Stimulated activated naive CD8-positive, alpha-beta T cell treated with anti-CD3 and anti-CD28 coated beads, Interleukin-15, amount 100 ng/mL, for 72 hours (primary cell): ENCODE measurements at regions not wholly inside any gene's neighbourhood (a gene's known extent, or its start where the extent isn't known, plus 50 kb on each side); places are given as distances from the start of the nearest gene placed in this dataset.
"Not testable (repeated sequence)": the region's sequence is repeated elsewhere in the genome, so short reads cannot be mapped to it uniquely, and the experiment has no call there.

Source experiments
- ATAC-seq: fragments of 150-1000 bp; cut with Tn5 transposase; 2 replicates; pipeline ENCODE4 v1.10.0; 2021; ENCODE audit warnings: mild to moderate bottlenecking, moderate library complexity
- DNase-seq, 2 donors: peaks; one replicate each; pipeline ENCODE4 v3.0.0; 2021 to 2022
- H3K27ac Mint-ChIP-seq, 2 donors: one replicate each; pipeline ENCODE4 v1.8.0; 2022; ENCODE audit warnings: mild to moderate bottlenecking in 2 of 2, mixed read lengths in 2 of 2, moderate library complexity in 2 of 2
- H3K27me3 Mint-ChIP-seq: one replicate; pipeline ENCODE4 v1.8.0; 2022; ENCODE audit warnings: mixed read lengths
- H3K4me1 Mint-ChIP-seq: one replicate; pipeline ENCODE4 v1.8.0; 2022; ENCODE audit warnings: mild to moderate bottlenecking, mixed read lengths
- H3K4me3 Mint-ChIP-seq, 2 donors: one replicate each; pipeline ENCODE4 v1.8.0; 2022; ENCODE audit warnings: mild to moderate bottlenecking in 2 of 2, mixed read lengths in 2 of 2, moderate library complexity in 1 of 2
- H3K9me3 Mint-ChIP-seq, 2 donors: one replicate each; pipeline ENCODE4 v1.8.0; 2022; ENCODE audit warnings: mixed read lengths in 2 of 2

DNA sequence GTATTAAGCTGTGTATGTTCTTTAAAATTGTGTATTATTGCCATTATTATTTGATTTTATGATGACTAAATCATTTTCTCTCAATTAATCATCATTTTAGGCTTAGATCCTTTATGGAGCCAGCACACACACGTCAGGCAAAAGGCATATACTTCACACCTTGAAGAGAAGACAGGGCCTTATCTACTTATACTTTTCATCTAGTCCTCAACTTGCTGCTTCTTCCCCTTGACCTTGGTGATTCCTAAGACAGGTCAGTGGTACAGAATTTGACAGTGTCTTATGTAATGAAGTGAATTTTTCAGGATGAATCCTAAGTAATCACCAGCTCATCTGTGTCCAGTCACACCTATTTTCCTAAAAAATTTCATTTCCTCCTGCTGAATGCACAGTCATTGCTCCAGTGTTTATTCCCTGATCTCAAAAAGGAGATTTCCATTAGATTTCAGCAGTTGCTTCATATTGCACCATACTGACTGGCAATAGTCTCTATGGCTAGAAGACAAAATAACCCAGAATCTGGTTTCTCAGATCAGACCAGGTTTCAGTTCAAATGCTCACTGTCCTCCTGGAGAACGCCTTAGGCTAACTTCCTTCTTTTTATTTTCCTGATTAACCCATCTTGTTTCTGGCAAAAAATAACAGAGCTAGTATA is 235.7 kb downstream of the PTH2R start:
- Mint-ChIP-seq H3K4me1 (no peaks in the 10 kb centered on the region), H3K27ac (no peak overlapping the region), H3K9me3 (peaks cover 0 to 8% of the 10 kb centered on the region in 2 donors), H3K4me3 (no peak overlapping the region), H3K27me3 (no peaks in the 10 kb centered on the region)
- ATAC-seq: no peak
- no peak for DNase-seq

- H3K9me3 Mint-ChIP-seq: peaks cover 0 to 5% of the 10 kb centered on the region in 2 donors
- no peaks in the 10 kb centered on the region for H3K4me1 Mint-ChIP-seq
- no peak for DNase-seq
- H3K4me3 Mint-ChIP-seq: no peak overlapping the region
- H3K27ac Mint-ChIP-seq: peak overlapping the region in 1 of 2 donors; percentile 34
- ATAC-seq: no peak
- no peaks in the 10 kb centered on the region for H3K27me3 Mint-ChIP-seq
Measured at GRCh38 chr2:208643145-208643544, 236.6 kb downstream of the PTH2R start.

DNA sequence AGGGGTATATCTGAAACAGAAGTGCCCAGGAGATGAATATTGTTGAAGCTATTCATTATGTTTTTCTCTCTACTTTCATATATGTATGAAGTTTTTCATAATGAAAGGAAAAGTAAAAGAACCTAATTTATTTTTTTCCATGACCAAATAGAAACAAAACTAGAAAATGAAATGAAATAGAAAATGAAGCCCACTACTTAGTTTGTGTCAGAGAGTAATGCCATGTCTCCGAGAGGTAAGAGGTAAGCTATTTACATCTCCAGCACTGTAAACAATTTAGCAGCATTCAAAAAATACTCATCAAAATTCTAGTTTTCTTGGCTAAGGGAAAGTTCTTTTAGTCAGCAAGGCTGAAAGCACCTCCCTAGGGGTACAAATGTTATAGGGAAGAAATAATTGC is 238.6 kb downstream of the PTH2R start:
- Mint-ChIP-seq H3K4me3 (no peak overlapping the region), H3K9me3 (peaks cover 0 to 9% of the 10 kb centered on the region in 2 donors), H3K27ac (no peak overlapping the region), H3K4me1 (no peaks in the 10 kb centered on the region), H3K27me3 (no peaks in the 10 kb centered on the region)
- ATAC-seq (no peak), DNase-seq (no peak)

GRCh38 chr2:208648368-208648767 is 241.8 kb downstream of the PTH2R start:
- DNase-seq (no peak), ATAC-seq (no peak)
- Mint-ChIP-seq H3K27ac (no peak overlapping the region), H3K4me1 (no peaks in the 10 kb centered on the region), H3K27me3 (no peaks in the 10 kb centered on the region), H3K9me3 (peaks cover 0 to 16% of the 10 kb centered on the region in 2 donors), H3K4me3 (no peak overlapping the region)

- H3K4me1 Mint-ChIP-seq: no peaks in the 10 kb centered on the region
- peaks cover 0 to 11% of the 10 kb centered on the region in 2 donors for H3K9me3 Mint-ChIP-seq
- H3K4me3 Mint-ChIP-seq: no peak overlapping the region
- H3K27ac Mint-ChIP-seq: no peak overlapping the region
- no peaks in the 10 kb centered on the region for H3K27me3 Mint-ChIP-seq
- DNase-seq (no peak), ATAC-seq (no peak)
Measured at GRCh38 chr2:208653383-208653782, 246.8 kb downstream of the PTH2R start.

DNA sequence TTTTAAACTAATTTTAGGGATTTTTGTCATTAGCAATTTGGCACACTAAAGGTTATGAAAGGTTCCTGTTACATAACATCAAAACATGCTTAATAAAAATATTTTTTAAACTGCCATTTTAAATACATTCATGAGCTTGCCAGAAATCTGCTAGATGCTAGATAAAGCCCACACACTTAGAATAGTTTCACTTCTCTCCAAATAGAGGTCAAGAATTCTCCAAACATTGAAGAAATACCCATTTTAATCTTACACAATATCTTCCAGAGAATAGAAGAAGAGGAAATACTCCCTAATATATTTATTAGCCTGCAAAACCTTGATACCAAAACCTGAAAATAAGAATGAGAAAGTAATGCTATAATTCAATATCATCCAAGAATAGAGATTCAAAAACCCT is 247.5 kb downstream of the PTH2R start:
- Mint-ChIP-seq H3K27ac (no peak overlapping the region), H3K27me3 (no peaks in the 10 kb centered on the region), H3K4me3 (no peak overlapping the region), H3K4me1 (no peaks in the 10 kb centered on the region), H3K9me3 (peaks cover 0 to 11% of the 10 kb centered on the region in 2 donors)
- DNase-seq (no peak), ATAC-seq (no peak)

DNA sequence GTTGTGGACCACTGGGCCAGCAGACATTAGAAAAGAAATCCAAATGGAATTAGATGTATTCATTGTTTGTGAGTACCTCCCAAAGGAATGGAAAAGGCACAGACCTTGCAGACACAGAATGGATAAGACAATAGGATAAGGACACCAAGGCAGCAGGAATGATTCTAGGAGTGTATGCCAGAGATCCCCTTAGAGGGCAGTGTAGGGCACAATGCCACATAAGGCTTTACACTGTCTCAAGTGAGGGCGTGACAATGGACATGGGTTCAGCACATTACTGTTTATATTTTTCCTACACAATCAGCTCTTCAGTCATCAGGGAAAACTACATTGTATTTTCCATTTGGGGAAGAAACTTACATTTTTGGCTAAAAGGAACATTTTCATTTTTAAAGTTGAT is 250.9 kb downstream of the PTH2R start:
- Mint-ChIP-seq H3K9me3 (peaks cover 0 to 5% of the 10 kb centered on the region in 2 donors), H3K27me3 (no peaks in the 10 kb centered on the region), H3K4me3 (no peak overlapping the region), H3K4me1 (no peaks in the 10 kb centered on the region), H3K27ac (no peak overlapping the region)
- ATAC-seq (no peak), DNase-seq (no peak)

DNA sequence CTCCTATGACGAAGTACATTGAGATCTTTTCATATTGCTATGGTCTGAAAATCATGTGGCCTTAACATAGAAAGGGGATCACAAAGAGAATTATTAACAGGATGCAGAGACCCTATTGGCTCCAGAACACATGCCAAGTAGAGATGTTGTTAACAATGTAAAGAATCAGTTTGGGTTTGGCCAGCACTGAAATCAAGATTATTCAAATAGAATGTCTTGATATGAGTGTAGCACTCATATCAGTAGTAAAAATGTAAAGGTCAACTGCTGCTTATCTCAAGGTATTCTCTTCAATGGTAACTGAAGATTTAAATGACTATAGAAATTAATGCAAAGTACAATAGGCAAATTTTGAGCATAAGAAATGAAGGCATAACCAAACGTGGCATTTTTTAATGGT is 262.8 kb downstream of the PTH2R start:
- peaks cover 0 to 10% of the 10 kb centered on the region in 2 donors for H3K9me3 Mint-ChIP-seq
- H3K27ac Mint-ChIP-seq: no peak overlapping the region
- no peak for ATAC-seq
- H3K4me1 Mint-ChIP-seq: no peaks in the 10 kb centered on the region
- no peak for DNase-seq
- H3K27me3 Mint-ChIP-seq: no peaks in the 10 kb centered on the region
- H3K4me3 Mint-ChIP-seq: no peak overlapping the region

- ATAC-seq: no peak
- Mint-ChIP-seq H3K4me1 (no peaks in the 10 kb centered on the region), H3K9me3 (peaks cover 0 to 10% of the 10 kb centered on the region in 2 donors), H3K27me3 (no peaks in the 10 kb centered on the region), H3K4me3 (no peak overlapping the region), H3K27ac (no peak overlapping the region)
- DNase-seq: no peak
Measured at GRCh38 chr2:208671284-208671683, 264.7 kb downstream of the PTH2R start.

GRCh38 chr2:208671886-208672680 is 265.5 kb downstream of the PTH2R start:
- DNase-seq: no peak
- no peak for ATAC-seq
- Mint-ChIP-seq H3K4me3 (no peak overlapping the region), H3K9me3 (peaks cover 0 to 10% of the 10 kb centered on the region in 2 donors), H3K27me3 (no peaks in the 10 kb centered on the region), H3K4me1 (no peaks in the 10 kb centered on the region), H3K27ac (no peak overlapping the region)

DNA sequence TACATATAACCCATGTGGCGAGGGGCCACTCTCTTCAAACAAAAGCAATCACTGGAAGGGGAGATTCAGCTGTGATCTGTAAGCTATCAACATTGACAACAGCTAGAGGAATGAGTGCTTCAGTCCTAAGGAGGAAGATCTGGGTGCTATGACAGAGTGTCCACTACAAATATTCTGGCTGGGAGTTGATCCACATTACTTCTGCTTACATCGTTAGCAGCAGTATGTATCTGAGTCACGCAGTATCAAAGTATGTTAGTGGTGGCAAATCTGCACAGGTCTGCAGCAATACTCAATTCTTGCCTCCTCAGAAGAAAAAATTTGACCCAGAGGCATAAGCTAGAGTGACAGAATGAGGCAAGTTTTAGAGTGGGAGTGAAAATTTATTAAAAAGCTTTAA is 267.0 kb downstream of the PTH2R start:
- DNase-seq (no peak), ATAC-seq (no peak)
- H3K4me3 Mint-ChIP-seq: no peak overlapping the region
- no peaks in the 10 kb centered on the region for H3K4me1 Mint-ChIP-seq
- H3K27ac Mint-ChIP-seq: no peak overlapping the region
- H3K9me3 Mint-ChIP-seq: peaks cover 3 to 10% of the 10 kb centered on the region in 2 donors
- no peaks in the 10 kb centered on the region for H3K27me3 Mint-ChIP-seq

- Mint-ChIP-seq H3K4me3 (no peak overlapping the region), H3K27ac (no peak overlapping the region), H3K9me3 (peaks cover 9 to 19% of the 10 kb centered on the region in 2 donors), H3K4me1 (no peaks in the 10 kb centered on the region), H3K27me3 (no peaks in the 10 kb centered on the region)
- ATAC-seq (no peak), DNase-seq (no peak)
Measured at GRCh38 chr2:208674919-208675318, 268.3 kb downstream of the PTH2R start.

GRCh38 chr2:208685929-208686328 is 279.3 kb downstream of the PTH2R start:
- ATAC-seq, H3K4me3 Mint-ChIP-seq, DNase-seq, H3K27ac Mint-ChIP-seq, H3K27me3 Mint-ChIP-seq, H3K4me1 Mint-ChIP-seq: not testable (repeated sequence)
- peaks cover 6 to 12% of the 10 kb centered on the region in 2 donors for H3K9me3 Mint-ChIP-seq

DNA sequence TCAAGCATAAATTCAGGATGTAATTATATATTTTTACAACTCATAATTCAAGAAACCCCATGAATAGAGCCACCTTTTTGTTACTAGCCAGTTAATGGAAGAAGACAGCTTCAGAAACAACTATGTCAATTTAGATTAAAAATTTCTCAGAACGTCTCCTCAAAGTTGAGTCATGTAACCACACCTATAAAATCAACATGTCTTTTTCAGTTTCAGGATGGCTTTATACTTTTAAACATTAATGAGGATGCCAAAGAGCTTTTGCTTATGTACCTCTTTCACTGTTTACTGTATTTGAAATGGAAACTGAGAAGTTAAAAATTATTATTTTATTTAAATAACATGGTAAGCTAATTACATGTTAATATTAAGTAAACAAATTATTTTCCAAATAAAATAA is 280.1 kb downstream of the PTH2R start:
- Mint-ChIP-seq H3K9me3 (peaks cover 6 to 16% of the 10 kb centered on the region in 2 donors), H3K27ac (no peak overlapping the region), H3K4me1 (no peaks in the 10 kb centered on the region), H3K4me3 (no peak overlapping the region), H3K27me3 (no peaks in the 10 kb centered on the region)
- DNase-seq (no peak), ATAC-seq (no peak)

- not testable (repeated sequence) for H3K27me3 Mint-ChIP-seq, H3K27ac Mint-ChIP-seq, ATAC-seq, H3K4me1 Mint-ChIP-seq, H3K4me3 Mint-ChIP-seq, DNase-seq
- peaks cover 6 to 19% of the 10 kb centered on the region in 2 donors for H3K9me3 Mint-ChIP-seq
Measured at GRCh38 chr2:208687720-208688119, 281.1 kb downstream of the PTH2R start.

GRCh38 chr2:208698114-208698513 is 291.5 kb downstream of the PTH2R start:
- Mint-ChIP-seq H3K27ac (no peak overlapping the region), H3K4me1 (no peaks in the 10 kb centered on the region), H3K9me3 (no peaks in the 10 kb centered on the region), H3K27me3 (no peaks in the 10 kb centered on the region), H3K4me3 (no peak overlapping the region)
- DNase-seq (no peak), ATAC-seq (no peak)
